EL (cell line): ENCODE measurements at regions not wholly inside any gene's neighbourhood (a gene's known extent, or its start where the extent isn't known, plus 50 kb on each side); places are given as distances from the start of the nearest gene placed in this dataset.
A peak's percentile ranks its signal among the peaks of the same experiment; 100 is the strongest.

ENCODE experiments used
- DNase-seq: peaks from one replicate; pipeline ENCODE4 v3.0.0-alpha.2; 2016

DNA sequence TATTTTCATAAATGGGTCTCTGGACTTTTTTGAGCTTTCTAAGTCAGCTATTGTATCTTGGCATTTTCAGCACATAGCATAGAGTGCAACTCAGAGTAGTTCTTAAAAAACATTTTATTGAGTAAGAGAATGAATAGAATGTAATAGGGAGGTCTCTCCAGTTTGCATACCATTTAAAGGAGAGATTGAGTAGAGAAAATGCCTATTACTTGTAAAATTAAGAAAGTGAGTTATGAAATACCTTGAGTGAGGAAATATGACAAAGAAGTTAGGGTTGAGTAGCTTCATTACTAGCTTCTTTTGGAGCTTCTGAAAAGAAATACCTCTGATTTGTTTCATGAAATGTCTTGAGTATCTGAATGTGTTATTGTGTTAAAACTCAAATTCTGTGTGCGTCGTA is 140.0 kb downstream of the AASDHPPT start:
- no peak for DNase-seq

- DNase-seq, result no peak
These were observed 140.6 kb downstream of the AASDHPPT start for GRCh38 chr11:106218106-106218505.

GRCh38 chr11:106222626-106223025 is 145.2 kb downstream of the AASDHPPT start:
- no peak for DNase-seq

DNA sequence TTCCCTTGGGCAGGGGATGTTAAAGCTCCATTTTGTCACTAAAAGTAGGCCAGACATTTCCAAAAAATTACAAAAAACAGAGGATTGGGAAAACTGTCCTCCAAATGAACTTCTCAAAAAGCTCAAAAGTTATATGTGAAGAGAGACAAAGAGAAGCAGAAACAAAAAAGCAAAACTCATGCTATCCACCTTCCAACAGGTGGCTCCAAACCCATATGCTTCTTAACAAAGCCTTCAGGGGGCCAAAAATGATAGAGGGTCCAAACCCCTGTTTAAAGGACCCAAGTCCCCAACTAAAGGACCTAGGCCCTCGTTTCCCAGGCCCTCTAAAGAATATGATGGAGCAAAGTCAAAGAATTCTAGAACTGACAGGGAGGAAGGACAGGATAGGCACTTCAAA is 146.7 kb downstream of the AASDHPPT start:
- no peak for DNase-seq

GRCh38 chr11:106228996-106229395 is 151.5 kb downstream of the AASDHPPT start:
- DNase-seq, result peak; percentile 11

DNA sequence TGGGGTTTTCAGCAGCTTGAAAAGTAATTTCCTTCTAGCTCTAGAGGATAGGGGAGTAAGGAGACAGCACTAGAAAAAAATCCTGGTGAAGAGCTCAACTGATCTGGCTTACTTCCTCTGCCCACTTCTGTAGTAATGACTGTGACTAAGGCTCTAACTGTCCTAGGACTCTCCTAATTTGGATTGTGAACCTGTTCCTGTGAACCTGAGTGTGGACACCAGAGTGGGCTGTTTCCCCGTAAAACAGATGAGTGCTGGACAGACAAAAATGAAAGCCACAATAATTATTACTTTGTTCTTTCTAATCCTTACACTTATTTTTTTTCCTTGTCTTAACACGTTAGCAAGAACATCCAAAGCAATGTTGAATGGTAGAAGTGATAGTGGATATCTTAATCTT is 154.1 kb downstream of the AASDHPPT start:
- peak; percentile 47 for DNase-seq

DNA sequence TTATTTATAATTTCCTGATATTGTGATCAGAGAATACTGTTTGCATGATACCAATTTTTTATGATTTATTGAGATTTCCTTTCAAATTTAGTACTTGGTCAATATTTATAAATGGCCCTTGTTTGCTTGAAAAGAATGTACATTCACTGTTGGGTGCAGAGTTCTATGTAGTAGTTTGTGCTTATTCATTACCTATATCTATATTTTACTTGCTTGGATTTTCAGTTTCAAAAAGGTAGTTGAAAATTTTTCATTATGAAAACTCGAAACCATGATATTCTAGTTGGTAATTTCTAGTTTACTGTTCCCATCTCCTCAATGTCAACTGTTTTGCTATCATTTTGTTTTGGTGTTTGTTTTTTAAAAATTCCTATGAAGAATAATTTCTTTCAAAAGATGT is 155.7 kb downstream of the AASDHPPT start:
- no peak for DNase-seq

DNA sequence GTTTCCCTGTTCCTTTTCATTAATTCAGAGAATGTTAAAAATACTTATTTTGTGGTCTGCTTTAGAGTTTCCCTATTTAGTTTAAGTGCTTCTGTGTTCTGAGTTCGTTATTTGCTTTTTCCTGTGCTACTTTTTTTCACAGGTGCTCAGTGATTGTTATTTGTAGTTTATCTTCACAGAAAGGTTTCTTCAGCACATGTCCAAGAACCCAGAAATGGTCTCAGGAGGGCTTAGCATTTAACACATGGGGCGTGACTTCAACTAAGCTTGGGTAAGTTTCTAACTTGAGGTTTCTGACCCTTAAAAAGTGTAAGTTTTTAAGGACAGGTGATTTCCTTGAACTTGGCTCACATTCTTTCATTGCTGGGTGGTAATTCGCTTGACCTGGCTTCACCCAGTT is 157.3 kb downstream of the AASDHPPT start:
- DNase-seq, result no peak

- DNase-seq, result no peak
These were observed 158.8 kb downstream of the AASDHPPT start for GRCh38 chr11:106236295-106236694.

GRCh38 chr11:106238704-106239360 is 161.4 kb downstream of the AASDHPPT start:
- no peak for DNase-seq

- no peak for DNase-seq
These were observed 164.3 kb downstream of the AASDHPPT start for GRCh38 chr11:106241601-106242257.

GRCh38 chr11:106242718-106243415 is 165.4 kb downstream of the AASDHPPT start:
- DNase-seq, result no peak

DNA sequence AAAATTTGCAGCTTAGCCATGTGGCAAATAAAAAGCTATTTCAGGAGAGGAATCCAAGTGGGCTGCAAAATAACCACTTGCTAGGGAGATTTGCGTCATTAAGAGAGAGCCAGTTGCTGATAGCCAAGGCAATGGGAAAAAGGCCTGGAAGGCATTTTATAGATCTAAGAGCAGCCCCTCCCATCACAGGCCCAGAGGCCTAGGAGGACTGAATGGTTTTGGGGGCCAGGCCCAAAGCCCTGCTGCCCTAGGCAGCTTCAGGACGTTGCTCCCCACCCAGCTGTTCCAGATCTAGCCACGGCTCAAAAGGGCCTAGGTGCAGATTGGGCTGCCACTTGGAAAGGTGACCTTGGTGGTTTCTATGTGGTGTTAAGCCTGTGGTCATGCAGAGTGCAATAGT is 169.0 kb downstream of the AASDHPPT start:
- no peak for DNase-seq

- no peak for DNase-seq
These were observed 172.3 kb downstream of the AASDHPPT start for GRCh38 chr11:106249617-106250239.

DNA sequence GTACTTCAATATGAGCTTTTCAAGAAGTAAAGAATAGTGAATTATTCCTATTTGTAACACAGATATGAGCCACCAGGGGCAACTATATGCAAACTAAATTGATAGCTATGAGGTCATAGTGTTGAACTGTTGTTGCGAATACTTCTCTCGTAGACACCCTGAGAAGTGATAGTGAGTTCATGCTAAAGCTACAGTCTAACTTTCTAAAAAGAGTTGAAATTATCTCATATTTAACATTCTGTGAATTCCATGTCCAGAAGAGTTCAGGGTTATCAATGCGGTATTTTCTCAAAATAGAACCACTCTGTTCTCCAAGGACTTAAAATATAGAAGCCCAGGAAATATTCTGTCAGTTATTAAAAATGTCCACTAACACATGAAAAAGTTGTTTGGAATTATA is 185.4 kb downstream of the AASDHPPT start:
- no peak for DNase-seq

DNA sequence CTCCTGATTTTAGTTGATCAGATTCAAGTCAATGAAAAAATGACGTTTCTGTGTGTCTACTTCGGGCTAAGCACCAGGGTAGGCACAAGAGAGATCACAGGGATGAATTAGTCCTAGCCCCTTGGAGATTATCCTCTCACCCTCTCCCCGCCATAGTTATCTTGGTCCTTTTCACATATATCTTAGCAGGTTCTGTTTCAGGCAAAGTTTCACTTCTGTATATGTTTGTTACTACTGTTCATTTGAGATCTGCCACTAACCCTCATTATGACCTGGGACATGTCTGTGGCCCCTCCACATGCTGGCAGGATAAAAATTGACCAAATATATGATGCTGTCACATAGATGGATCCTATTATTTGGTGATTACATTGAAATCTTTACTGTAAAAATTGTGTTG is 186.1 kb downstream of the AASDHPPT start:
- no peak for DNase-seq

DNA sequence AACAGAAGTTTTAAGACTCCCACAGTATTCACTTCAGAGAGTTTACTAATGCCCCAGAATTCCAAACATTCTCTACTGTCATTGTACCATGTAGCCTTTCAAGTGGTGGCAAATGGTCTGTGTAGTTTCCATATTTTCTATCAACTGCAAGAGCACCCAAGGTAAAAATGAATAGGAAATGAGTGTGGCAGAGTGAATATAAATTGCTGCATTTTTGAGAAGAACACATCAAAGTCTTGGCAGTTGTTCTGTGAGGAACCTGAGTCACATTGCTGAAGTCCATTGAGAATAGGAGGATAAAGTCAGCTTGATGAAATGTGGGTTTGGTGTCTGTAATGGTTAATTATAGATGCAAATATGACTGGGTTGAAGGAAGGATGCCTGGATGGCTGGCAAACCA is 193.6 kb downstream of the AASDHPPT start:
- no peak for DNase-seq

DNA sequence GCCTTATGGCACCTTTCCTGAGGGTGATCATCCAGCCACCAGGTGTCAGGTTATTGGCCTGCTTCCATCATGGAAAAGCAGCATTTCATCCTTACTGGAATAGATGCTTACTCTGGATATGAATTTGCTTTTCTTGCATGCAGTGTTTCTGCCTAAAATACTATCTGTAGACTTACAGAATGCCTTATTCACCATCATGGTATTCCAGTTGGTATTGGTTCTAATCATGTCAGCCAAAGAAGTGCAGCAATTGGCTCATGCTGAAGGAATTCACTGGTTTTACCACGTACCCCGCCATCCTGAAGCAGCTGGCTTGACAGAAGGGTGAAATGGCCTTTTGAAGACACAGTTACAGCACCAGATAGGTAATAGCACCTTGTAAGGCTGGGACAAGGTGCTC is 194.2 kb downstream of the AASDHPPT start:
- DNase-seq, result peak; percentile 24

- DNase-seq, result no peak
These were observed 197.7 kb downstream of the AASDHPPT start for GRCh38 chr11:106275151-106275550.

GRCh38 chr11:106276126-106276525 is 198.7 kb downstream of the AASDHPPT start:
- DNase-seq, result no peak

GRCh38 chr11:106276859-106277436 is 199.5 kb downstream of the AASDHPPT start:
- DNase-seq, result peak; percentile 14

GRCh38 chr11:106277484-106277883 is 200.0 kb downstream of the AASDHPPT start:
- DNase-seq, result no peak

- no peak for DNase-seq
These were observed 200.9 kb downstream of the AASDHPPT start for GRCh38 chr11:106278391-106278790.
